Colonic mucosa (tissue), 4 donors: ENCODE measurements at regions not wholly inside any gene's neighbourhood (a gene's known extent, or its start where the extent isn't known, plus 50 kb on each side); places are given as distances from the start of the nearest gene placed in this dataset.

ENCODE experiments used
- DNase-seq: peaks from one replicate; pipeline ENCODE4 v3.0.0-alpha.2; 2020
- H3K27ac ChIP-seq: fragments of 200-600 bp; one replicate; pipeline ENCODE4 v1.8.0; 2021
- H3K27me3 ChIP-seq: fragments of 200-600 bp; one replicate; pipeline ENCODE4 v1.8.0; 2021
- H3K36me3 ChIP-seq: fragments of 200-600 bp; one replicate; pipeline ENCODE4 v1.8.0; 2021
- H3K4me1 ChIP-seq: fragments of 200-600 bp; one replicate; pipeline ENCODE4 v1.8.0; 2021; ENCODE audit warnings: mild to moderate bottlenecking
- H3K4me3 ChIP-seq: fragments of 200-600 bp; one replicate; pipeline ENCODE4 v1.8.0; 2021
- H3K9ac ChIP-seq, 2 donors: one replicate each; pipeline ENCODE4 v1.7.0; 2013; ENCODE audit warnings: control low read depth in 2 of 2, low read depth in 2 of 2, low read length in 2 of 2
- H3K9me3 ChIP-seq: fragments of 200-600 bp; one replicate; pipeline ENCODE4 v1.8.0; 2021
- CTCF ChIP-seq: fragments of 200-600 bp; IDR thresholded peaks from one replicate; pipeline ENCODE4 v1.8.0; 2022; ENCODE audit warnings: antibody characterized with exemption, mild to moderate bottlenecking
- intact Hi-C: fragments of 100-400 bp; cut with DNase I; formaldehyde crosslinking; loops from one replicate; pipeline ENCODE4 v1.14.1; 2022
- donor health status: healthy.
- donor health status: DM: no; HTN: no; CAD: no.
- donor health status: DM: no; HTN: no; CAD: no.

DNA sequence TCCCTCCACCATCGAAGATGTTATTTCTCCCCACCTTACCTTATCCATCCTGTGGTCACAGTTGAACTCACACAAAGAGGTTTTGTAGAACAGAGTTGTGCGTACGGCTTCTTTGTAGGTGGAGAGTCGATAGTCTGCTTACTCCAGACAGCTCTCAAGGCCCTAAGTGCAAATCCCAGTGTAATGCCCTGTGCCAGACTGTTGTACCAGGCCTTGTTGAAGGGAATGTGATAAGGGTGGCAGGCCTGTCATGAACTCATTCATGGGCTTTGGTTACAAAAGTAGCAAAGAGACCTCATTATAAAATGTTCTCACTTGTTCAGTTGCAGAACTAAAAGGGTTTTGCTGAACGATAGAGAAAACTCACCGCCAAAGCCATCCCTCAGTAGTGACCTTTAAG lies 288.7 kb upstream of the CADM1 start:
- Histone ChIP-seq H3K9me3 (no peaks in the 10 kb centered on the region), H3K27ac (no peak overlapping the region), H3K36me3 (no peaks in the 10 kb centered on the region), H3K9ac (no peak overlapping the region), H3K4me3 (no peak overlapping the region), H3K27me3 (no peaks in the 10 kb centered on the region), H3K4me1 (no peaks in the 10 kb centered on the region)
- DNase-seq = no peak
- no peak for TF ChIP-seq CTCF
- intact Hi-C loops = no loop called here

DNA sequence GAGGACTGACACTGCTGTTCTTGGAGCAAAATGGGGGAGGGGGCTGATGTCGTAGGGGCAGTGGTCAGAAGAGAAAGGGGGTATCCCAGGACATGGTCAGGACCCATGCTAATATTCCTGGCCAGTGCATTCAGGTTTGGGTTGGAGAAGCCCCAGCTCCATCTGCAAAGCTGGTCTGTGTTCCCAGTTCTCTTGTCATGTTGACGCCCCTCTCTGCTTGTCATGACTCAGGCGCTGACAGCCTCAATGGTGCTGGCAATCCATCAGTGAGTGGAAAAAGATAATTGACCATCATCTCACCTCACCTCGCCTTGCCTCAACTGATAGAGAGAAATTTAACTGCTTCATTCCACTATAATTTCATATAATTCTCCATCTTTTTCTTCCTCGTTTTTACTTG lies 283.1 kb upstream of the CADM1 start:
- Histone ChIP-seq H3K27ac (no peak overlapping the region), H3K4me3 (no peak overlapping the region), H3K36me3 (no peaks in the 10 kb centered on the region), H3K9ac (no peak overlapping the region), H3K27me3 (no peaks in the 10 kb centered on the region), H3K9me3 (no peaks in the 10 kb centered on the region), H3K4me1 (no peaks in the 10 kb centered on the region)
- no peak for TF ChIP-seq CTCF
- intact Hi-C loops = no loop called here
- no peak for DNase-seq

GRCh38 chr11:115784796-115785521 lies 280.7 kb upstream of the CADM1 start:
- Histone ChIP-seq H3K4me3 (no peak overlapping the region), H3K27ac (no peak overlapping the region), H3K36me3 (no peaks in the 10 kb centered on the region), H3K27me3 (no peaks in the 10 kb centered on the region), H3K9me3 (no peaks in the 10 kb centered on the region), H3K9ac (no peak overlapping the region), H3K4me1 (no peaks in the 10 kb centered on the region)
- no peak for DNase-seq
- intact Hi-C loops = no loop called here
- TF ChIP-seq CTCF = no peak

DNA sequence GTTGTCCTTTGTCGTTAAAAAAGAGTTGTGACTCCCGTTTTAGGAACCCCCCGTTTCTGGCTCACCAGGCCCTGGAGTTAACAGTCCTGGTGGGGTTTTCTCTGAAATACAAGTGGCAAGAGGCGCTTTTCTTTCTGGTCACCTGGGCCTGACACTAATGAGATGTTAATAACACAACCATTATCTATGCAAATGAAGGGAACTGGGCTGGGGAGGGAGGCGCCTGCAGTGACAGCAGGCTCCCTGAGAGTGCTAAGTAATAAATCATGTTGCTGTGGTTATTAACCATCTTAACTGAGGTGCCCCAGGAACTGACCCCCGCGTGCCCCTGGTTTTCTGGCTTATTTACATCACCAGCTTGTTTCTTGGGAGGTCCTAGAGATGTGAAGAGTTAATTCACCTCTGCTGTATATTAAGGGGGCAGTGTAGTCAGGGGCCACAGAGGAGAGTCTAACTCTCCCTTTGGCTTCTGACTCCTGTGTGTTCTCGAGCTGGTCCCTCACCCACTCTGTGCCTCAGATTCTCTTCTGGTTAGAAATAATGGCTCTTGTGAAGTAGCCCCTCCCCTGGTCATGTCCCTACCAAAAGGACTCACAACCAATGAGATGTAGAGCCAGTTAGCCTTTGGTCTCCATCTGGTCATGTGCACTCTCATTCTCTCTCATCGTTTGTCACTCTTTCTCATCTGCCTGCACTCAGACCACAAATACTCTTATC lies 276.6 kb upstream of the CADM1 start:
- TF ChIP-seq CTCF = no peak
- H3K9ac ChIP-seq = no peak overlapping the region
- no peak overlapping the region for H3K4me3 ChIP-seq
- H3K9me3 ChIP-seq = no peaks in the 10 kb centered on the region
- H3K4me1 ChIP-seq = no peaks in the 10 kb centered on the region
- no peak for DNase-seq
- H3K36me3 ChIP-seq = no peaks in the 10 kb centered on the region
- intact Hi-C loops = no loop called here
- no peaks in the 10 kb centered on the region for H3K27me3 ChIP-seq
- H3K27ac ChIP-seq = no peak overlapping the region

DNA sequence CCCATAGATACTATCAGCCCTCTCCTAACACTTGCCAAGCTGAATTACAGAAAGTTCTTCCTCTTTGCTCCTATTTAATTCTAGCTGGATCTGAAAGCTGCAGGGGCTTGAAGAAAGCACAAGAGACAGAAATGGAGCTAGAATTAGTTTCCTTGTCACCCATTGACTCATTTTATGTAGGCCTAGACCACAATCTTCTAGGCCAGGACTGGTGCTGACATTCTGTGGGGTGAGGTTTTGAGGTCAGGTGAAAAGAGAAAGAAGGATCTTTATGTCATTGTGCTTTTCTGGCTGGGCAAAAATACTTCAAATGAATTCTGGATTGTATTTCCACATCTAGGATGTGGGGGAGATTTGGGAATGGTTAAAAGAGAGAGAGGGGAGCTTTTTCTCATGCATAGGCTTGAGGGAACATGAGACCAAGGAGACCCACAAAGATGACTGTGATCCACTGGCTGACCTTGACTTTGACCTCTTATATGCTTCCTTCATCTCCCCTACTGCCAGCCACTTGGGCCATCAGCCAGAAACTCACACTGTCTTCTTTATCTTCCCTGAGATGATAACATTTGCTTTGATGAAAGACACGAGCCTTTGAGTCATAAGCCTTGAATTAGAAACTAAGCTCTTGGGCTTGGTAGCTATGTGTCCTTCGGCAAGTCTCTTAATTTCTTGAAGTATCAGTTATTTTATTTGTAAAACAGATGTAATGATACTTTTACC lies 274.9 kb upstream of the CADM1 start:
- Histone ChIP-seq H3K4me3 (no peak overlapping the region), H3K9ac (no peak overlapping the region), H3K9me3 (no peaks in the 10 kb centered on the region), H3K27me3 (no peaks in the 10 kb centered on the region), H3K36me3 (no peaks in the 10 kb centered on the region), H3K27ac (no peak overlapping the region), H3K4me1 (no peaks in the 10 kb centered on the region)
- no peak for TF ChIP-seq CTCF
- DNase-seq = no peak
- intact Hi-C loops = no loop called here
